HG02763 (cell line): ENCODE measurements at regions not wholly inside any gene's neighbourhood (a gene's known extent, or its start where the extent isn't known, plus 50 kb on each side); places are given as distances from the start of the nearest gene placed in this dataset.
"Not testable (repeated sequence)": the region's sequence is repeated elsewhere in the genome, so short reads cannot be mapped to it uniquely, and the experiment has no call there.

Source experiments
- ATAC-seq: cut with Tn5 transposase; IDR thresholded peaks from one replicate; pipeline ENCODE4 v1.9.1; 2021; ENCODE audit warnings: mild to moderate bottlenecking, moderate library complexity; ENCODE audit not compliant: unreplicated experiment

GRCh38 chr10:121322046-121322445 is 276.2 kb downstream of the FGFR2 start:
- no peak for ATAC-seq

GRCh38 chr10:121322776-121323175 is 275.5 kb downstream of the FGFR2 start:
- ATAC-seq = no peak

- ATAC-seq = no peak
Observed at GRCh38 chr10:121323443-121323842, 274.8 kb downstream of the FGFR2 start.

- no peak for ATAC-seq
Observed at GRCh38 chr10:121324678-121325213, 273.5 kb downstream of the FGFR2 start.

- ATAC-seq = no peak
Observed at GRCh38 chr10:121325490-121326231, 272.6 kb downstream of the FGFR2 start.

GRCh38 chr10:121326905-121327304 is 271.3 kb downstream of the FGFR2 start:
- ATAC-seq = no peak

- ATAC-seq = no peak
Observed at GRCh38 chr10:121327727-121328126, 270.5 kb downstream of the FGFR2 start.

- not testable (repeated sequence) for ATAC-seq
Observed at GRCh38 chr10:121329631-121330030, 268.6 kb downstream of the FGFR2 start.

GRCh38 chr10:121330563-121330962 is 267.7 kb downstream of the FGFR2 start:
- no peak for ATAC-seq

GRCh38 chr10:121332353-121332752 is 265.9 kb downstream of the FGFR2 start:
- no peak for ATAC-seq

- ATAC-seq = no peak
Observed at GRCh38 chr10:121332829-121333765, 265.1 kb downstream of the FGFR2 start.

- ATAC-seq = no peak
Observed at GRCh38 chr10:121335386-121335925, 262.8 kb downstream of the FGFR2 start.

- no peak for ATAC-seq
Observed at GRCh38 chr10:121337427-121337826, 260.8 kb downstream of the FGFR2 start.

- no peak for ATAC-seq
Observed at GRCh38 chr10:121338206-121338980, 259.9 kb downstream of the FGFR2 start.

GRCh38 chr10:121339114-121339513 is 259.1 kb downstream of the FGFR2 start:
- ATAC-seq = no peak

GRCh38 chr10:121340271-121340831 is 257.9 kb downstream of the FGFR2 start:
- no peak for ATAC-seq

- no peak for ATAC-seq
Observed at GRCh38 chr10:121351540-121351939, 246.7 kb downstream of the FGFR2 start.

- no peak for ATAC-seq
Observed at GRCh38 chr10:121352231-121352855, 245.9 kb downstream of the FGFR2 start.

GRCh38 chr10:121355161-121355560 is 243.1 kb downstream of the FGFR2 start:
- no peak for ATAC-seq

GRCh38 chr10:121356183-121356582 is 242.1 kb downstream of the FGFR2 start:
- no peak for ATAC-seq
